Thymus (tissue), 11 donors: ENCODE measurements at regions not wholly inside any gene's neighbourhood (a gene's known extent, or its start where the extent isn't known, plus 50 kb on each side); places are given as distances from the start of the nearest gene placed in this dataset.

Source experiments
- DNase-seq, 9 donors: peaks; one replicate each; pipeline ENCODE4 v3.0.0-alpha.2; 2013; ENCODE audit warnings: low spot score in 9 of 9, low read depth in 6 of 9, missing footprints in 1 of 9
- H3K27ac ChIP-seq, 2 donors: one replicate each; pipeline ENCODE4 v1.5.1; 2013; ENCODE audit warnings: control low read depth in 1 of 2, low read depth in 1 of 2, low read length in 1 of 2, mild to moderate bottlenecking in 1 of 2, moderate library complexity in 1 of 2
- H3K27me3 ChIP-seq, 2 donors: one replicate each; pipeline ENCODE4 v1.5.1; 2013; ENCODE audit warnings: low read length in 1 of 2; ENCODE audit not compliant: control insufficient read depth in 2 of 2, insufficient read depth in 1 of 2
- H3K36me3 ChIP-seq, 2 donors: one replicate each; pipeline ENCODE4 v1.5.1; 2013; ENCODE audit warnings: low read length in 1 of 2, mild to moderate bottlenecking in 1 of 2, moderate library complexity in 1 of 2; ENCODE audit not compliant: control insufficient read depth in 2 of 2, insufficient read depth in 2 of 2
- H3K4me1 ChIP-seq, 2 donors: one replicate each; pipeline ENCODE4 v1.5.1; 2013; ENCODE audit warnings: low read length in 2 of 2; ENCODE audit not compliant: control insufficient read depth in 2 of 2, insufficient read depth in 2 of 2
- H3K4me3 ChIP-seq, 2 donors: one replicate each; pipeline ENCODE4 v1.5.1; 2013; ENCODE audit warnings: low read length in 2 of 2, control low read depth in 1 of 2, mild to moderate bottlenecking in 1 of 2
- H3K9me3 ChIP-seq, 2 donors: one replicate each; pipeline ENCODE4 v1.5.1; 2013; ENCODE audit warnings: low read length in 1 of 2, mild to moderate bottlenecking in 1 of 2; ENCODE audit not compliant: control insufficient read depth in 2 of 2, insufficient read depth in 1 of 2
- WGBS: extraction: QIAGEN DNeasy Blood & Tissue Kit; methylation state at CpG from one replicate; pipeline ENCODE4 v1.1.7; 2013; 5-methylcytosine and 5-hydroxymethylcytosine counted together
- donor health status: healthy.

GRCh38 chr2:16040271-16041010 is 100.1 kb downstream of the MYCN start:
- Histone ChIP-seq H3K27me3 (no peaks in the 10 kb centered on the region), H3K4me1 (no peaks in the 10 kb centered on the region), H3K27ac (no peak overlapping the region), H3K36me3 (no peaks in the 10 kb centered on the region), H3K4me3 (no peak overlapping the region), H3K9me3 (no peaks in the 10 kb centered on the region)
- no peak for DNase-seq
- WGBS, result 93% methylated on average over 7 of the region's 7 CpGs

DNA sequence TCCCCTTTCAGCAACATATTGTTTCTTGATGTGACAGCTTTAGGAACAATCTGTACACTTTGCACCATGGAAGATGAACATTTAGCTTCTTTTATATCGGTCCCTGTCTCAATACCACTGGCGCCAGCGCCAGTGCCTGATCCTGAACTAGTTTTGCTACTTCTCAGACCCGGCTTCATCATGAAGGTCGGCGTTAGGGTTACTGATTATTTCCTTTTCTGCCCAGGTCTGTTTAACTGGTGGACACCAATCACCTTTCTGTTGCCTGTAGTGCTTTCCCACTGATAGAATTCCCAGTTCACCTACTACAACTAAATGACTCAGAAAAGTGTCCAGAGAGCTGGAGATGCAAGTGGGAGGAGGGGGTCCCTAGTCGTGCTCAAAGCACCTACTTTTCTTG is 99.5 kb downstream of the MYCN start:
- DNase-seq, result no peak
- 93% methylated on average over 7 of the region's 7 CpGs for WGBS
- no peaks in the 10 kb centered on the region for H3K27me3 ChIP-seq
- H3K4me1 ChIP-seq, result no peaks in the 10 kb centered on the region
- H3K4me3 ChIP-seq, result no peak overlapping the region
- H3K9me3 ChIP-seq, result no peaks in the 10 kb centered on the region
- no peak overlapping the region for H3K27ac ChIP-seq
- no peaks in the 10 kb centered on the region for H3K36me3 ChIP-seq

- no peaks in the 10 kb centered on the region for H3K9me3 ChIP-seq
- no peak overlapping the region for H3K27ac ChIP-seq
- DNase-seq, result no peak
- no peaks in the 10 kb centered on the region for H3K27me3 ChIP-seq
- no peaks in the 10 kb centered on the region for H3K36me3 ChIP-seq
- no peaks in the 10 kb centered on the region for H3K4me1 ChIP-seq
- WGBS, result 91% methylated on average over 1 of the region's 1 CpG
- no peak overlapping the region for H3K4me3 ChIP-seq
Measured at GRCh38 chr2:16039055-16039454, 98.7 kb downstream of the MYCN start.

DNA sequence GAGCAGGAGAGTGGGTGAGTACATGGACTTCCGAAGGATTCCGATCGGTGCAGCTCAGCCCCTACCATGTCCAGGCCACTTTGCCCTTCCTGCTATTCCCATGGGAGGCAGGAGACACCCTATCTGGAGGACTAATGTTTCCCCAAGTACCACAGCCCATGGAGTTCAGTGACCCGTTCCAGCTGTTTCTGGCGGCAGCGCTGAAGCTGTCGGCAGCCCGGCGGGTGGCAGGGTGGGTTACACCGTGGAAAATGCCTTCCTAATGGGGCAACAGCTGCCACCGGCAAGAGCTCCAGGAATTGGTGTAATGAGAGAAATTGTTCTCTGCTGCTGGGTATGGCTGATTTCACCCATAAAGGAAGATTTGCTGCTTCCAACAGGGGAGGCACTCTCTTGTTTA is 98.3 kb downstream of the MYCN start:
- H3K9me3 ChIP-seq, result no peaks in the 10 kb centered on the region
- no peak overlapping the region for H3K27ac ChIP-seq
- no peaks in the 10 kb centered on the region for H3K36me3 ChIP-seq
- no peak overlapping the region for H3K4me3 ChIP-seq
- WGBS, result 93% methylated on average over 11 of the region's 11 CpGs
- DNase-seq, result no peak
- no peaks in the 10 kb centered on the region for H3K27me3 ChIP-seq
- no peaks in the 10 kb centered on the region for H3K4me1 ChIP-seq

- Histone ChIP-seq H3K27me3 (no peaks in the 10 kb centered on the region), H3K4me3 (no peak overlapping the region), H3K36me3 (no peaks in the 10 kb centered on the region), H3K4me1 (no peaks in the 10 kb centered on the region), H3K9me3 (no peaks in the 10 kb centered on the region), H3K27ac (no peak overlapping the region)
- WGBS, result 93% methylated on average over 13 of the region's 13 CpGs
- DNase-seq, result no peak
Measured at GRCh38 chr2:16037808-16038457, 97.6 kb downstream of the MYCN start.

- no peaks in the 10 kb centered on the region for H3K27me3 ChIP-seq
- H3K36me3 ChIP-seq, result no peaks in the 10 kb centered on the region
- H3K27ac ChIP-seq, result no peak overlapping the region
- no peak for DNase-seq
- H3K9me3 ChIP-seq, result no peaks in the 10 kb centered on the region
- 90% methylated on average over 3 of the region's 3 CpGs for WGBS
- H3K4me1 ChIP-seq, result no peaks in the 10 kb centered on the region
- no peak overlapping the region for H3K4me3 ChIP-seq
Measured at GRCh38 chr2:16036951-16037350, 96.6 kb downstream of the MYCN start.

- Histone ChIP-seq H3K4me1 (no peaks in the 10 kb centered on the region), H3K36me3 (no peaks in the 10 kb centered on the region), H3K9me3 (no peaks in the 10 kb centered on the region), H3K27me3 (no peaks in the 10 kb centered on the region), H3K27ac (no peak overlapping the region), H3K4me3 (no peak overlapping the region)
- 93% methylated on average over 11 of the region's 11 CpGs for WGBS
- DNase-seq, result no peak
Measured at GRCh38 chr2:16035747-16036745, 95.7 kb downstream of the MYCN start.

GRCh38 chr2:16034975-16035746 is 94.8 kb downstream of the MYCN start:
- Histone ChIP-seq H3K9me3 (no peaks in the 10 kb centered on the region), H3K4me3 (no peak overlapping the region), H3K36me3 (no peaks in the 10 kb centered on the region), H3K27me3 (no peaks in the 10 kb centered on the region), H3K27ac (no peak overlapping the region), H3K4me1 (no peaks in the 10 kb centered on the region)
- no peak for DNase-seq
- WGBS, result 95% methylated on average over 10 of the region's 10 CpGs
